SK-N-SH treated with all-trans-retinoic acid at 6 μM for 48 hours (cell line): ENCODE measurements at regions not wholly inside any gene's neighbourhood (a gene's known extent, or its start where the extent isn't known, plus 50 kb on each side); places are given as distances from the start of the nearest gene placed in this dataset.

Experiments used
- ATAC-seq: fragments of 200-7000 bp; cut with Tn5 transposase; 3 replicates; pipeline ENCODE4 v1.9.1; 2020; ENCODE audit warnings: mild to moderate bottlenecking, moderate library complexity
- ARNTL ChIP-seq: fragments of 450-650 bp; formaldehyde crosslinking; IDR thresholded peaks from 2 replicates; pipeline ENCODE4 v1.5.0; 2020; ENCODE audit warnings: low read depth, mild to moderate bottlenecking, moderate library complexity, borderline replicate concordance
- BACH2 ChIP-seq: fragments of 250-450 bp; sonication (Bioruptor Pico); IDR thresholded peaks from 2 replicates; pipeline ENCODE4 v1.9.0; 2021; ENCODE audit warnings: mild to moderate bottlenecking, borderline replicate concordance
- CREB5 ChIP-seq: fragments of 250-450 bp; sonication (Bioruptor Pico); IDR thresholded peaks from 2 replicates; pipeline ENCODE4 v1.5.1; 2020; ENCODE audit warnings: low read depth, mild to moderate bottlenecking, moderate library complexity
- CSDC2 ChIP-seq: fragments of 250-450 bp; sonication (Bioruptor Pico); IDR thresholded peaks from 2 replicates; pipeline ENCODE4 v1.5.0; 2020; ENCODE audit warnings: mild to moderate bottlenecking, moderate library complexity
- ESRRG ChIP-seq: fragments of 250-450 bp; sonication (Bioruptor Pico); IDR thresholded peaks from 2 replicates; pipeline ENCODE4 v1.6.1; 2021; ENCODE audit warnings: mild to moderate bottlenecking
- GLIS3 ChIP-seq: fragments of 250-450 bp; sonication (Bioruptor Pico); IDR thresholded peaks from 2 replicates; pipeline ENCODE4 v1.5.0; 2020; ENCODE audit warnings: mild to moderate bottlenecking, moderate library complexity
- ISL1 ChIP-seq: fragments of 250-450 bp; sonication (Bioruptor Pico); IDR thresholded peaks from 2 replicates; pipeline ENCODE4 v2.1.2; 2022; ENCODE audit warnings: mild to moderate bottlenecking, moderate library complexity
- PPARA ChIP-seq: fragments of 250-450 bp; sonication (Bioruptor Pico); IDR thresholded peaks from 2 replicates; pipeline ENCODE4 v1.5.0; 2020; ENCODE audit warnings: mild to moderate bottlenecking, borderline replicate concordance
- RARB ChIP-seq: fragments of 250-450 bp; sonication (Bioruptor Pico); IDR thresholded peaks from 2 replicates; pipeline ENCODE4 v1.8.0; 2021; ENCODE audit warnings: mild to moderate bottlenecking, moderate library complexity
- SNAI2 ChIP-seq: fragments of 250-450 bp; sonication (Bioruptor Pico); IDR thresholded peaks from 2 replicates; pipeline ENCODE4 v1.5.0; 2020; ENCODE audit warnings: mild to moderate bottlenecking, moderate library complexity
- TOX ChIP-seq: fragments of 250-450 bp; sonication (Bioruptor Pico); IDR thresholded peaks from 2 replicates; pipeline ENCODE4 v1.8.0; 2021; ENCODE audit warnings: mild to moderate bottlenecking, moderate library complexity, borderline replicate concordance
- TSHZ2 ChIP-seq: fragments of 250-450 bp; sonication (Bioruptor Pico); IDR thresholded peaks from 2 replicates; pipeline ENCODE4 v1.5.0; 2020; ENCODE audit warnings: mild to moderate bottlenecking, moderate library complexity
- ZFP3 ChIP-seq: fragments of 250-450 bp; sonication (Bioruptor Pico); IDR thresholded peaks from 2 replicates; pipeline ENCODE4 v1.5.0; 2020; ENCODE audit warnings: mild to moderate bottlenecking, moderate library complexity
- ZFP30 ChIP-seq: fragments of 450-650 bp; formaldehyde crosslinking; IDR thresholded peaks from 2 replicates; pipeline ENCODE4 v1.5.0; 2022; ENCODE audit warnings: mild to moderate bottlenecking, moderate library complexity
- ZNF565 ChIP-seq: fragments of 450-650 bp; formaldehyde crosslinking; conservative IDR thresholded peaks from 2 replicates; pipeline ENCODE4 v1.5.0; 2020; ENCODE audit warnings: low read depth, mild to moderate bottlenecking, moderate library complexity
- ZNF70 ChIP-seq: fragments of 450-650 bp; formaldehyde crosslinking; IDR thresholded peaks from 2 replicates; pipeline ENCODE4 v1.5.0; 2020; ENCODE audit warnings: mild to moderate bottlenecking, moderate library complexity
- ZNF8 ChIP-seq: fragments of 450-650 bp; formaldehyde crosslinking; IDR thresholded peaks from 2 replicates; pipeline ENCODE4 v1.5.0; 2020; ENCODE audit warnings: mild to moderate bottlenecking, moderate library complexity
- TF ChIP-seq, protein P1 (sequence below): fragments of 250-450 bp; sonication (Bioruptor Pico); IDR thresholded peaks from 2 replicates; pipeline ENCODE4 v1.5.1; 2021; ENCODE audit warnings: mild to moderate bottlenecking, moderate library complexity
- TF ChIP-seq, protein P2 (sequence below): fragments of 250-450 bp; sonication (Bioruptor Pico); IDR thresholded peaks from 2 replicates; pipeline ENCODE4 v1.8.0; 2020; ENCODE audit warnings: mild to moderate bottlenecking, moderate library complexity, borderline replicate concordance

DNA sequence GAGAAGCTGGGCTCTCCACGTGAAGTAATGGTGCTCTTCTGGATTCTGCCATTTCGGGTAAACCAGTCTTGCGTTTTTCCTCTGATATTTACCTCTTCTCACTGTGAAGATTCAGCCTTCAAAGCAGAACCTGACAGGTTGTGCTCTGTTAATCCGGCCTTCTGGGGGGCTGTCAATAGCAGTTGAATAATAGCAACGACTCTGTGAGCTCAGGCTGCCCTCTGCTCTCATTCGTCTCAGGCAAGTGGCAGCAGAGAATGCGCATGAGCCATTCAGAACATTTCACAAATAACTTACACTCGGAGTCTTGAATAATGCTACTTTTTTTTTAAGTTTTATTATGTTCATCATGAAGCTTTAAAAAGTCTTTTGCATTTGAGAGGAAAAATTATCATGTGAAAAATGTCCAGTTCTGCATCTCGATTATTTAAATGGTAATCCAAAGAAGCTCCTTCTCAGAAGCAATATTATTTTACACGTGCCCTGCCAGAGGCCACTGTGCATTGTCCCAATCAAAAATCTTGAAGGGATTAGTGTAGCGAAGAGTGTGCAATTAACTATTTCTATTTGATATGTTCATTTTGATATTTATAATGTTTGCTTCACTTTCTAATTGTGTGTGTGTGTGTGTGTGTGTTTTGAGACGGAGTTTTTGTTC is 354.2 kb upstream of the FAT1 start (continued):
- no peak for TF ChIP-seq ESRRG (CRISPR knock-in tag)

DNA sequence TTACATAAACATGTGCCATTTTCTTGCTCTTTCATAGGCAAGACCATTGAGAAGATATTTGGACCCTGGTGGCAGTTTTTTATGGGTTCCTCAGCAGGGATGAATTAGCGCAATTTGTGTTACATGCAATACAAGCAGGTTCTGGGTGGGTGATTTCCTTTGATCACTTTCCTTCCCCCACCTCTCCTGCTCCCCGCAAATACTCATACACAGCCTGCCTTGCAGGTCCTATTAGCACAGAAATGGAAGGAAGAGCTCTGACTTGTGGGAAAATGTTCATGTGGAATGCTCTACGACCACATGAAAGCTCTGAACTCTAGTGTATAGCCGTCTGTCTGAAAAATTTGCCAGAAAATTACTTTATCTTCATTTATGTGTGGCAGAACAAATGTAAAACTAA is 361.0 kb upstream of the FAT1 start:
- ATAC-seq: no peak
- TF ChIP-seq SNAI2 (CRISPR knock-in tag): no peak
- no peak for TF ChIP-seq CREB5 (CRISPR knock-in tag)
- no peak for TF ChIP-seq ESRRG (CRISPR knock-in tag)
- TF ChIP-seq PPARA (CRISPR knock-in tag): no peak
- TF ChIP-seq TSHZ2 (CRISPR knock-in tag): no peak
- no peak for TF ChIP-seq ZFP30 (CRISPR knock-in tag)
- TF ChIP-seq RARB: no peak

DNA sequence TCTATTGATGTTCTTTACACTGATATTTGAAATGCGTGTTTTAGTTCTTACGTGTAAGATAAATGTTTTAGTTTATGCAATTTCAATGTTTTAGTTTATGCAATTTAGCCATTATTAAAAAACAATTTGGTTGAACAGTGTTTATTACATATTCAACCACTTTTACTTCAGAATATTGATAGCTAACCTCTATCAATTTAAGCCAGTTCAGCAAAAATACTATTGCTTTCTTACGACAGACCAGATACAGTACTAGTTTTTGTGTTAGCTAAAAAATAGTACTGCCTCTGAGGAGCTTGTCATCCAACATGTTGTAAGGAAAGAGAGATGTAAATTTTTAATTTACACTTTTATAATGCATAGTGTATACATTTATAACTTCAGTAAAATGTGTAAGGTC is 361.7 kb upstream of the FAT1 start:
- TF ChIP-seq CSDC2 (CRISPR knock-in tag) (no peak), ISL1 (CRISPR knock-in tag) (no peak), PPARA (CRISPR knock-in tag) (no peak), ZFP3 (no peak), ESRRG (CRISPR knock-in tag) (no peak), RARB (no peak), ZNF8 (CRISPR knock-in tag) (no peak), TOX (CRISPR knock-in tag) (no peak), CREB5 (CRISPR knock-in tag) (no peak), BACH2 (CRISPR knock-in tag) (no peak)
- TF ChIP-seq, protein P1, sequence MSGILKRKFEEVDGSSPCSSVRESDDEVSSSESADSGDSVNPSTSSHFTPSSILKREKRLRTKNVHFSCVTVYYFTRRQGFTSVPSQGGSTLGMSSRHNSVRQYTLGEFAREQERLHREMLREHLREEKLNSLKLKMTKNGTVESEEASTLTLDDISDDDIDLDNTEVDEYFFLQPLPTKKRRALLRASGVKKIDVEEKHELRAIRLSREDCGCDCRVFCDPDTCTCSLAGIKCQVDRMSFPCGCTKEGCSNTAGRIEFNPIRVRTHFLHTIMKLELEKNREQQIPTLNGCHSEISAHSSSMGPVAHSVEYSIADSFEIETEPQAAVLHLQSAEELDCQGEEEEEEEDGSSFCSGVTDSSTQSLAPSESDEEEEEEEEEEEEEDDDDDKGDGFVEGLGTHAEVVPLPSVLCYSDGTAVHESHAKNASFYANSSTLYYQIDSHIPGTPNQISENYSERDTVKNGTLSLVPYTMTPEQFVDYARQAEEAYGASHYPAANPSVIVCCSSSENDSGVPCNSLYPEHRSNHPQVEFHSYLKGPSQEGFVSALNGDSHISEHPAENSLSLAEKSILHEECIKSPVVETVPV (CRISPR knock-in tag): no peak
- ATAC-seq: no peak

- TF ChIP-seq CSDC2 (CRISPR knock-in tag): no peak
- TF ChIP-seq ZFP30 (CRISPR knock-in tag): no peak
- no peak for TF ChIP-seq SNAI2 (CRISPR knock-in tag)
- no peak for TF ChIP-seq ZFP3
- no peak for TF ChIP-seq ZNF70
- TF ChIP-seq TSHZ2 (CRISPR knock-in tag): no peak
- TF ChIP-seq, protein P1 (CRISPR knock-in tag): no peak
- TF ChIP-seq, protein P2, sequence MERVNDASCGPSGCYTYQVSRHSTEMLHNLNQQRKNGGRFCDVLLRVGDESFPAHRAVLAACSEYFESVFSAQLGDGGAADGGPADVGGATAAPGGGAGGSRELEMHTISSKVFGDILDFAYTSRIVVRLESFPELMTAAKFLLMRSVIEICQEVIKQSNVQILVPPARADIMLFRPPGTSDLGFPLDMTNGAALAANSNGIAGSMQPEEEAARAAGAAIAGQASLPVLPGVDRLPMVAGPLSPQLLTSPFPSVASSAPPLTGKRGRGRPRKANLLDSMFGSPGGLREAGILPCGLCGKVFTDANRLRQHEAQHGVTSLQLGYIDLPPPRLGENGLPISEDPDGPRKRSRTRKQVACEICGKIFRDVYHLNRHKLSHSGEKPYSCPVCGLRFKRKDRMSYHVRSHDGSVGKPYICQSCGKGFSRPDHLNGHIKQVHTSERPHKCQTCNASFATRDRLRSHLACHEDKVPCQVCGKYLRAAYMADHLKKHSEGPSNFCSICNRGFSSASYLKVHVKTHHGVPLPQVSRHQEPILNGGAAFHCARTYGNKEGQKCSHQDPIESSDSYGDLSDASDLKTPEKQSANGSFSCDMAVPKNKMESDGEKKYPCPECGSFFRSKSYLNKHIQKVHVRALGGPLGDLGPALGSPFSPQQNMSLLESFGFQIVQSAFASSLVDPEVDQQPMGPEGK (CRISPR knock-in tag): no peak
- TF ChIP-seq ARNTL (CRISPR knock-in tag): no peak
- TF ChIP-seq ESRRG (CRISPR knock-in tag): no peak
- TF ChIP-seq ZNF565 (CRISPR knock-in tag): no peak
- TF ChIP-seq GLIS3 (CRISPR knock-in tag): no peak
- TF ChIP-seq ZNF8 (CRISPR knock-in tag): no peak
- TF ChIP-seq ISL1 (CRISPR knock-in tag): no peak
- TF ChIP-seq, all 23 proteins: peak for 0
- no peak for ATAC-seq
Observed at GRCh38 chr4:187086151-187086550, 362.5 kb upstream of the FAT1 start.
